WTC11 (cell line): ENCODE measurements at regions not wholly inside any gene's neighbourhood (a gene's known extent, or its start where the extent isn't known, plus 50 kb on each side); places are given as distances from the start of the nearest gene placed in this dataset.

ENCODE experiments used
- ATAC-seq: fragments of 200-7000 bp; cut with Tn5 transposase; 2 replicates; pipeline ENCODE4 v1.10.0; 2021; ENCODE audit warnings: mild to moderate bottlenecking, moderate library complexity
- CTCF ChIA-PET: fragments of 300-600 bp; sonication (Branson Sonifier 250); formaldehyde crosslinking; loops from one replicate; lab custom pipeline; 2021; ENCODE audit warnings: antibody characterized with exemption; lab: Charles Lee
- POLR2A ChIA-PET: fragments of 350-600 bp; sonication (Branson Sonifier 250); formaldehyde crosslinking; loops from one replicate; lab custom pipeline; 2021; ENCODE audit warnings: antibody characterized with exemption; lab: Charles Lee
- DNase-seq: peaks from one replicate; pipeline ENCODE4 v3.0.0; 2021; ENCODE audit warnings: low spot score
- H3K27ac Mint-ChIP-seq: 2 replicates; pipeline ENCODE4 v1.8.0; 2021; ENCODE audit warnings: mixed read lengths
- H3K27me3 Mint-ChIP-seq: 2 replicates; pipeline ENCODE4 v1.8.0; 2021; ENCODE audit warnings: low read depth, mild to moderate bottlenecking, moderate library complexity, mixed read lengths
- H3K36me3 Mint-ChIP-seq: 2 replicates; pipeline ENCODE4 v1.8.0; 2021; ENCODE audit warnings: mixed read lengths
- H3K4me1 Mint-ChIP-seq: 2 replicates; pipeline ENCODE4 v1.8.0; 2022; ENCODE audit warnings: mixed read lengths
- H3K4me3 Mint-ChIP-seq: 2 replicates; pipeline ENCODE4 v1.8.0; 2021; ENCODE audit warnings: mild to moderate bottlenecking, moderate library complexity, mixed read lengths
- H3K9me3 Mint-ChIP-seq: 2 replicates; pipeline ENCODE4 v1.8.0; 2021; ENCODE audit warnings: mixed read lengths
- ATF2 ChIP-seq: sonication (generic); formaldehyde crosslinking; IDR thresholded peaks from 2 replicates; pipeline ENCODE4 v1.8.1; 2022; ENCODE audit warnings: low read depth, missing genetic modification reagents, borderline replicate concordance
- ATF6 ChIP-seq: sonication (generic); formaldehyde crosslinking; IDR thresholded peaks from 2 replicates; pipeline ENCODE4 v1.8.1; 2023; ENCODE audit warnings: mild to moderate bottlenecking, missing genetic modification reagents
- CBFB ChIP-seq: sonication (generic); formaldehyde crosslinking; IDR thresholded peaks from 2 replicates; pipeline ENCODE4 v1.8.1; 2022; ENCODE audit warnings: mild to moderate bottlenecking, low read depth, missing genetic modification reagents
- FOXP1 ChIP-seq: sonication (generic); formaldehyde crosslinking; IDR thresholded peaks from 2 replicates; pipeline ENCODE4 v1.8.0; 2022; ENCODE audit warnings: missing genetic modification reagents, mild to moderate bottlenecking, moderate library complexity, borderline replicate concordance
- GRHL2 ChIP-seq: fragments of 250-450 bp; sonication (Bioruptor Pico); IDR thresholded peaks from 2 replicates; pipeline ENCODE4 v1.8.0; 2022; ENCODE audit warnings: mild to moderate bottlenecking, moderate library complexity; ENCODE audit not compliant: insufficient replicate concordance, severe bottlenecking
- HMGA2 ChIP-seq: fragments of 250-450 bp; sonication (Bioruptor Pico); IDR thresholded peaks from 2 replicates; pipeline ENCODE4 v1.4.0; 2021; ENCODE audit warnings: mild to moderate bottlenecking, moderate library complexity
- IRF2 ChIP-seq: sonication (generic); formaldehyde crosslinking; IDR thresholded peaks from 2 replicates; pipeline ENCODE4 v1.8.0; 2022; ENCODE audit warnings: low read depth, missing genetic modification reagents, borderline replicate concordance
- MLX ChIP-seq: sonication (generic); formaldehyde crosslinking; IDR thresholded peaks from 2 replicates; pipeline ENCODE4 v1.8.1; 2023; ENCODE audit warnings: mild to moderate bottlenecking, missing genetic modification reagents, moderate library complexity
- MYBL2 ChIP-seq: sonication (generic); formaldehyde crosslinking; IDR thresholded peaks from 2 replicates; pipeline ENCODE4 v1.8.1; 2023; ENCODE audit warnings: mild to moderate bottlenecking, moderate library complexity, missing genetic modification reagents
- NFYB ChIP-seq: sonication (generic); formaldehyde crosslinking; conservative IDR thresholded peaks from 2 replicates; pipeline ENCODE4 v1.8.0; 2022; ENCODE audit warnings: low read depth, missing genetic modification reagents
- PREB ChIP-seq: sonication (generic); formaldehyde crosslinking; IDR thresholded peaks from 2 replicates; pipeline ENCODE4 v1.8.1; 2022; ENCODE audit warnings: mild to moderate bottlenecking, missing genetic modification reagents, moderate library complexity, borderline replicate concordance
- USF1 ChIP-seq: sonication (generic); formaldehyde crosslinking; IDR thresholded peaks from 2 replicates; pipeline ENCODE4 v1.8.0; 2022; ENCODE audit warnings: mild to moderate bottlenecking, missing genetic modification reagents
- ZNF121 ChIP-seq: sonication (generic); formaldehyde crosslinking; IDR thresholded peaks from 2 replicates; pipeline ENCODE4 v1.8.0; 2023; ENCODE audit warnings: missing genetic modification reagents
- ZNF232 ChIP-seq: sonication (generic); formaldehyde crosslinking; IDR thresholded peaks from 2 replicates; pipeline ENCODE4 v1.8.0; 2022; ENCODE audit warnings: mild to moderate bottlenecking, missing genetic modification reagents
- TF ChIP-seq, protein P1 (sequence below): fragments of 250-450 bp; sonication (Bioruptor Pico); IDR thresholded peaks from 2 replicates; pipeline ENCODE4 v1.9.0; 2021; ENCODE audit warnings: mild to moderate bottlenecking
- TF ChIP-seq, protein P2 (sequence below): sonication (generic); formaldehyde crosslinking; IDR thresholded peaks from 2 replicates; pipeline ENCODE4 v1.8.0; 2023; ENCODE audit warnings: mild to moderate bottlenecking, missing genetic modification reagents
- TF ChIP-seq, protein P3 (sequence below): fragments of 200-600 bp; IDR thresholded peaks from 2 replicates; pipeline ENCODE4 v1.8.0; 2022; ENCODE audit warnings: antibody characterized with exemption

DNA sequence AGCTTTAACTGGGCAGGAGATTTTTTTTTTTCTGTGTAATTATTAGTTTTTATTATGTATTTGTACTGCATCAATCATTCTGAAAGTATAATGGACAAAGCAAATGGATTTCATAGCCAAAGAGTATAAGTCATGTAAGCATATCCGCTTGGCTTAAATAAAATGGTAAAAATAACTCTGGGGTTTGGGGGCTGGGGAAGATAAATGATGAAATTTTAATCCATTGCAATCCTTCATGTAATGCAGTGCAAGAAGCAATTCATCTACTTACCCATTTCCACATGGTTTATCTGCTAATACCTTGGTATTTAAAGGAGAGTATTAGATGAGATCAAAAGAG, 781.4 kb downstream of the QKI start:
- Mint-ChIP-seq H3K36me3 (no peaks in the 10 kb centered on the region), H3K4me1 (peaks cover 22% of the 10 kb centered on the region), H3K9me3 (no peaks in the 10 kb centered on the region), H3K27ac (no peak overlapping the region), H3K27me3 (no peaks in the 10 kb centered on the region), H3K4me3 (no peak overlapping the region)
- no peak for DNase-seq
- ATAC-seq, result no peak
- TF ChIP-seq IRF2 (no peak), FOXP1 (CRISPR knock-in tag) (no peak), MYBL2 (CRISPR knock-in tag) (no peak), CBFB (CRISPR knock-in tag) (no peak), HMGA2 (CRISPR knock-in tag) (no peak), MLX (CRISPR knock-in tag) (no peak), ZNF232 (CRISPR knock-in tag) (no peak), ZNF121 (CRISPR knock-in tag) (no peak), PREB (CRISPR knock-in tag) (no peak), ATF2 (no peak), GRHL2 (no peak), USF1 (CRISPR knock-in tag) (no peak), NFYB (CRISPR knock-in tag) (no peak), ATF6 (CRISPR knock-in tag) (no peak)
- TF ChIP-seq, protein P1, sequence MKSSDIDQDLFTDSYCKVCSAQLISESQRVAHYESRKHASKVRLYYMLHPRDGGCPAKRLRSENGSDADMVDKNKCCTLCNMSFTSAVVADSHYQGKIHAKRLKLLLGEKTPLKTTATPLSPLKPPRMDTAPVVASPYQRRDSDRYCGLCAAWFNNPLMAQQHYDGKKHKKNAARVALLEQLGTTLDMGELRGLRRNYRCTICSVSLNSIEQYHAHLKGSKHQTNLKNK, result no peak
- TF ChIP-seq, protein P2, sequence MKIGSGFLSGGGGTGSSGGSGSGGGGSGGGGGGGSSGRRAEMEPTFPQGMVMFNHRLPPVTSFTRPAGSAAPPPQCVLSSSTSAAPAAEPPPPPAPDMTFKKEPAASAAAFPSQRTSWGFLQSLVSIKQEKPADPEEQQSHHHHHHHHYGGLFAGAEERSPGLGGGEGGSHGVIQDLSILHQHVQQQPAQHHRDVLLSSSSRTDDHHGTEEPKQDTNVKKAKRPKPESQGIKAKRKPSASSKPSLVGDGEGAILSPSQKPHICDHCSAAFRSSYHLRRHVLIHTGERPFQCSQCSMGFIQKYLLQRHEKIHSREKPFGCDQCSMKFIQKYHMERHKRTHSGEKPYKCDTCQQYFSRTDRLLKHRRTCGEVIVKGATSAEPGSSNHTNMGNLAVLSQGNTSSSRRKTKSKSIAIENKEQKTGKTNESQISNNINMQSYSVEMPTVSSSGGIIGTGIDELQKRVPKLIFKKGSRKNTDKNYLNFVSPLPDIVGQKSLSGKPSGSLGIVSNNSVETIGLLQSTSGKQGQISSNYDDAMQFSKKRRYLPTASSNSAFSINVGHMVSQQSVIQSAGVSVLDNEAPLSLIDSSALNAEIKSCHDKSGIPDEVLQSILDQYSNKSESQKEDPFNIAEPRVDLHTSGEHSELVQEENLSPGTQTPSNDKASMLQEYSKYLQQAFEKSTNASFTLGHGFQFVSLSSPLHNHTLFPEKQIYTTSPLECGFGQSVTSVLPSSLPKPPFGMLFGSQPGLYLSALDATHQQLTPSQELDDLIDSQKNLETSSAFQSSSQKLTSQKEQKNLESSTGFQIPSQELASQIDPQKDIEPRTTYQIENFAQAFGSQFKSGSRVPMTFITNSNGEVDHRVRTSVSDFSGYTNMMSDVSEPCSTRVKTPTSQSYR, result no peak
- TF ChIP-seq, protein P3, sequence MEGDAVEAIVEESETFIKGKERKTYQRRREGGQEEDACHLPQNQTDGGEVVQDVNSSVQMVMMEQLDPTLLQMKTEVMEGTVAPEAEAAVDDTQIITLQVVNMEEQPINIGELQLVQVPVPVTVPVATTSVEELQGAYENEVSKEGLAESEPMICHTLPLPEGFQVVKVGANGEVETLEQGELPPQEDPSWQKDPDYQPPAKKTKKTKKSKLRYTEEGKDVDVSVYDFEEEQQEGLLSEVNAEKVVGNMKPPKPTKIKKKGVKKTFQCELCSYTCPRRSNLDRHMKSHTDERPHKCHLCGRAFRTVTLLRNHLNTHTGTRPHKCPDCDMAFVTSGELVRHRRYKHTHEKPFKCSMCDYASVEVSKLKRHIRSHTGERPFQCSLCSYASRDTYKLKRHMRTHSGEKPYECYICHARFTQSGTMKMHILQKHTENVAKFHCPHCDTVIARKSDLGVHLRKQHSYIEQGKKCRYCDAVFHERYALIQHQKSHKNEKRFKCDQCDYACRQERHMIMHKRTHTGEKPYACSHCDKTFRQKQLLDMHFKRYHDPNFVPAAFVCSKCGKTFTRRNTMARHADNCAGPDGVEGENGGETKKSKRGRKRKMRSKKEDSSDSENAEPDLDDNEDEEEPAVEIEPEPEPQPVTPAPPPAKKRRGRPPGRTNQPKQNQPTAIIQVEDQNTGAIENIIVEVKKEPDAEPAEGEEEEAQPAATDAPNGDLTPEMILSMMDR, result no peak
- ChIA-PET CTCF (no interaction called here), POLR2A (interaction anchor here (0.6 kb wide), 1 partner anchor 38 kb away, joined by 3 read pairs; no protein-coding TSS in a partner anchor)
